Testis (tissue), 2 donors: ENCODE measurements at regions not wholly inside any gene's neighbourhood (a gene's known extent, or its start where the extent isn't known, plus 50 kb on each side); places are given as distances from the start of the nearest gene placed in this dataset.

ENCODE experiments used
- CTCF ChIP-seq, 3 experiments: fragments of 450-650 bp in 2 of 3; fragments of 200-600 bp in 1 of 3; sonication (generic) in 1 of 3; IDR thresholded peaks; one replicate each; pipeline ENCODE4 v1.5.1; 2016 to 2019; ENCODE audit warnings: antibody characterized with exemption in 3 of 3, mild to moderate bottlenecking in 2 of 3, moderate library complexity in 1 of 3
- POLR2A ChIP-seq: fragments of 450-650 bp; IDR thresholded peaks from one replicate; pipeline ENCODE4 v1.6.1; 2017; ENCODE audit warnings: antibody characterized with exemption, mild to moderate bottlenecking, moderate library complexity

GRCh38 chr2:51212374-51212773 is 180.4 kb upstream of the NRXN1 start:
- TF ChIP-seq CTCF (IDR thresholded peaks at IDR 0.05) (no peak), POLR2A (no peak)
